ENCODE measurements at regions not wholly inside any gene's neighbourhood (a gene's known extent, or its start where the extent isn't known, plus 50 kb on each side); places are given as distances from the start of the nearest gene placed in this dataset.

- RAD21 ChIA-PET (ENCODE audit: low non-redundant PET in 1 of 2, low total read pairs in 2 of 2, uncharacterized antibody in 2 of 2, unreplicated experiment in 2 of 2), result no interaction called here
- peaks cover 26 to 37% of the 10 kb centered on the region in 2 experiments for H3K4me1 ChIP-seq (ENCODE audit: control insufficient read depth in 1 of 2, insufficient read depth in 2 of 2, low read length in 2 of 2)
- H3K9me2 ChIP-seq (ENCODE audit: insufficient read depth), result no peaks in the 10 kb centered on the region
- peak overlapping the region; percentile 29 for H3K9ac ChIP-seq (ENCODE audit: low read length)
- intact Hi-C loops (cut with micrococcal nuclease), result no loop called here
- H4K20me1 ChIP-seq (ENCODE audit: insufficient read depth), result no peaks in the 10 kb centered on the region
- H3K4me3 ChIP-seq (replicated peaks in 1 of 2; ENCODE audit: low read depth in 1 of 2, low read length in 2 of 2), result peak overlapping the region; percentile 29 to 51
- ATAC-seq (peak; percentile 88), DNase-seq (ENCODE audit: low read depth, low spot score) (no peak)
- H3K9me3 ChIP-seq (ENCODE audit: control insufficient read depth in 1 of 2, insufficient read depth in 1 of 2, low read depth in 1 of 2, low read length in 2 of 2), result no peaks in the 10 kb centered on the region
- H3K79me2 ChIP-seq (ENCODE audit: insufficient read depth, low read length), result no peaks in the 10 kb centered on the region
- CTCF ChIA-PET, result interaction anchor here (1.7 kb wide), 1 partner anchor 180 kb away, joined by 4 read pairs; no protein-coding TSS in a partner anchor
- TF ChIP-seq TCF7L2 (IDR thresholded peaks at IDR 0.05; ENCODE audit: borderline replicate concordance, extremely low read depth, insufficient read depth, insufficient read length) (peak; percentile 29), ATF3 (IDR thresholded peaks at IDR 0.05) (no peak), FOSL1 (IDR thresholded peaks at IDR 0.05; ENCODE audit: low read depth) (no peak), ELF1 (IDR thresholded peaks at IDR 0.05; ENCODE audit: borderline replicate concordance, low read depth) (no peak), CTCF (IDR thresholded peaks at IDR 0.05 in 2 of 3, conservative IDR thresholded peaks at IDR 0.05 in 1 of 3; ENCODE audit: borderline replicate concordance in 1 of 3, insufficient read depth in 1 of 3, low read depth in 2 of 3, low read length in 2 of 3) (0 out of 6 replicates have a peak, but pooled peaks of 1 of the 3 experiments have one; percentile 21)
- peak overlapping the region; percentile 80 for H3K4me2 ChIP-seq (ENCODE audit: low read length)
- POLR2A ChIA-PET, result no interaction called here
- no peaks in the 10 kb centered on the region for H3K27me3 ChIP-seq (ENCODE audit: insufficient read depth, low read length)
- no peaks in the 10 kb centered on the region for H3K36me3 ChIP-seq (ENCODE audit: control insufficient read depth in 1 of 2, insufficient read depth in 2 of 2, low read length in 2 of 2)
- BruUV-seq (replicated peaks), result no TSS peak
- H2AFZ ChIP-seq (ENCODE audit: low read depth, low read length, poor library complexity, severe bottlenecking), result peak overlapping the region; percentile 84
- no peak overlapping the region for H3K27ac ChIP-seq (ENCODE audit: low read depth, low read length)
Observed at GRCh38 chr5:174599992-174600391, 124.4 kb upstream of the MSX2 start.

- no TSS peak for BruUV-seq (replicated peaks)
- no peaks in the 10 kb centered on the region for H4K20me1 ChIP-seq (ENCODE audit: insufficient read depth)
- RAD21 ChIA-PET (ENCODE audit: low non-redundant PET in 1 of 2, low total read pairs in 2 of 2, uncharacterized antibody in 2 of 2, unreplicated experiment in 2 of 2), result no interaction called here
- peak overlapping the region; percentile 52 for H3K4me2 ChIP-seq (ENCODE audit: low read length)
- POLR2A ChIA-PET, result interaction anchor here (1.2 kb wide), 1 partner anchor 13 kb away, joined by 3 read pairs; no protein-coding TSS in a partner anchor
- TF ChIP-seq SP1 (IDR thresholded peaks at IDR 0.05; ENCODE audit: low read depth) (0 out of 2 replicates have a peak, but pooled peaks have one; percentile 17), ZBTB33 (IDR thresholded peaks at IDR 0.05; ENCODE audit: extremely low read depth, insufficient replicate concordance, low read length) (no peak), CTCF (IDR thresholded peaks at IDR 0.05 in 2 of 3, conservative IDR thresholded peaks at IDR 0.05 in 1 of 3; ENCODE audit: borderline replicate concordance in 1 of 3, insufficient read depth in 1 of 3, low read depth in 2 of 3, low read length in 2 of 3) (no peak), ZFX (IDR thresholded peaks at IDR 0.05) (no peak)
- intact Hi-C loops (cut with micrococcal nuclease), result no loop called here
- H2AFZ ChIP-seq (ENCODE audit: low read depth, low read length, poor library complexity, severe bottlenecking), result peak overlapping the region; percentile 66
- H3K9ac ChIP-seq (ENCODE audit: low read length), result no peak overlapping the region
- peaks cover 19 to 34% of the 10 kb centered on the region in 2 experiments for H3K4me1 ChIP-seq (ENCODE audit: control insufficient read depth in 1 of 2, insufficient read depth in 2 of 2, low read length in 2 of 2)
- H3K4me3 ChIP-seq (replicated peaks in 1 of 2; ENCODE audit: low read depth in 1 of 2, low read length in 2 of 2), result no peak overlapping the region
- ATAC-seq, result no peak
- no peaks in the 10 kb centered on the region for H3K79me2 ChIP-seq (ENCODE audit: insufficient read depth, low read length)
- no peaks in the 10 kb centered on the region for H3K27me3 ChIP-seq (ENCODE audit: insufficient read depth, low read length)
- no peaks in the 10 kb centered on the region for H3K36me3 ChIP-seq (ENCODE audit: control insufficient read depth in 1 of 2, insufficient read depth in 2 of 2, low read length in 2 of 2)
- H3K27ac ChIP-seq (ENCODE audit: low read depth, low read length), result no peak overlapping the region
- no peak for DNase-seq (ENCODE audit: low read depth, low spot score)
- no peaks in the 10 kb centered on the region for H3K9me3 ChIP-seq (ENCODE audit: control insufficient read depth in 1 of 2, insufficient read depth in 1 of 2, low read depth in 1 of 2, low read length in 2 of 2)
- H3K9me2 ChIP-seq (ENCODE audit: insufficient read depth), result no peaks in the 10 kb centered on the region
- CTCF ChIA-PET, result no interaction called here
Observed at GRCh38 chr5:174601946-174602345, 122.4 kb upstream of the MSX2 start.

Measured in HCT116 (cell line).